Urothelium cell line (cell line): ENCODE measurements at regions not wholly inside any gene's neighbourhood (a gene's known extent, or its start where the extent isn't known, plus 50 kb on each side); places are given as distances from the start of the nearest gene placed in this dataset.

ENCODE experiments used
- DNase-seq: peaks from one replicate; pipeline ENCODE4 v3.0.0; 2011; ENCODE audit warnings: low spot score, mixed read lengths
- FAIRE-seq: peaks from 2 replicates; lab custom pipeline; 2011; peaks lifted over from hg19 to GRCh38; lab: Jason Lieb, UNC

DNA sequence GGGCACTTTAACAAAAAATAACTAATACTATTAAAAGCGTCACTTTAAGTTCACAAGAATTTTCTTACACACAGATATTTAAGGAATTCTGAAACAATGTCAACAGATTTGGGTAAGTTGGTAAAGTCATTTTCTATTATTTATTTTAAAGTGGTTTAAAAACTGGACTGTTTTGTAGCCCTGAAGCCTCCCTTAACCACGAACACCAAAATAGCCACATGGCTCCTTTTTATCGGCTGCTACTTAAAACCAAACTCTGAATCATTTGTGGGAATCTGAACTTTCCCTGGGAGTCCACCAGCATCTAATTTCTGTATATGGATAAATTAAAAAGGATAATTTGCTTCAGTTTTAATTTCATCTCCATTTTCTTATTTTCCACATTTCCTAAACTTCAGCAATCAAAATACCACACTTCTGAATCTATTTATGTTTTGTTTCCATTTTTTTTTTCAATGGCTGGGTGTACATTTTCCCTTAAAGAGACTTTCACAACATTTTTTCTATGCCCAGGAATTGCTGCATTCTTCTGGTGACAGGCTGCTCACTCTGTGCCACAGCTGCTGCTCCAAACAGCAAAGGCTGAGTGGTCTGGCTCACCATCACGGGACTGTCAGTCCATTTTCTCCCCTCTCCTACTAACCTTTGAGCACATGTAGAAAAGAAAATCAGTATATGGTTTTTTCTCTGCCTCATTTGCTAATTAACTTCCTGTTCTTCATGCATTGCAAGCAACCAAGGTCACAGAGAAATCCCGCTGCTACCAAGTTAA, 255.5 kb upstream of the KCNJ16 start:
- FAIRE-seq (no peak), DNase-seq (no peak)

DNA sequence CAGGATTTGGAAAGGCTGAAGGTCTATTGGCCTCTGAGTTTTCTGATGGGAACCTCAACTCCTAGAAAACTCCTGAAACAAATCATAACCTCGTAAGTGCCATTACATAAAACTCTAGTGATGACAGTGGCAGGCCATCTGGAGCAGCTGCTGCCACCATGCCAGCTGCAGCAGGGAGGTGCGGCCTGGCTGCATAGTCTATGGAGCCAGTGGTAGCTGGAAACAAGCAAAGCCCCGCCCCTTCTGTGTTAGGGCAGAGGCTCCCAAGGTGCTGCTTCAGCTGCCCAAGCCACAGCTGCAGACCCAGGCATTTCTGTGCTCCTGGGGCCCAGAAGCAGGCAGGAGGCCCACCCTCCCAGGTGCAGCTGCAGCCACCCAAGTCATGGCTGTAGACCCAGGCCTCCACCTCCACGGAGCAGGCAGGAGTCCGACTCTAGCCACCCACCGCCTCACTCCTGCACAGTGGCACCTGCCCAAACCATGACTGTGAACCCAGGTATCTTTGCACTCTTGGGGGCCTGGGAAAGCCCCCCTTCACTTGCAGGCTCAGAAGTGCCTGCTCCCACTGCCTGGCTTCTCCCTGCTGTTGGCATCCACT, 254.1 kb upstream of the KCNJ16 start:
- FAIRE-seq (no peak), DNase-seq (no peak)

DNA sequence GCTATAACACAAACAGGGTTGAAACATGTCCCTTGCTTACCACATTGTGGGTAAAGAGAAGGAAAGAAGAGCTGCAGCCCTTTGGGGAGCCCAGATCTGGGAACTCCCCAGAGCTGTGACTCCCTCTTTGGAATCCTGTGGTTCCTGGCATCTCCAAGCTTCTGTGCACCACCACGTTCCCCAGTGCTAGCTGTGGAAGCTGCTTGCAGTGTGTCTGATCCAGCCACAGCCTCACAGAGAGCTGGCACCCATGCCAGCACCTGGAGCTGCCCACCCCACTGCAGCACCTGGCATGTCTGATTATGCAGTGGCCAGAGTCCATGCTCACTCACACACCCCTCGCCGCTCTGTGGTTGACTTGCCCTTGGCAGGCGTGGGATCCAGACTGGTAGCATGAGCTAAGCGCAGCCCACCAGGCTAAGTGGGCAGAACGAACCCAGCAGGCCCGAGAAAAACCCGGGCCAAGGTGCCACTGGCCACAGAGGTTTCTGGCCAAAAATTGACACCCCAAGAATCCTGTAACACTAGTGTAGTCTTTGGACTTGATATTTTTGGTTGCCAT, 252.6 kb upstream of the KCNJ16 start:
- no peak for FAIRE-seq
- DNase-seq: no peak

DNA sequence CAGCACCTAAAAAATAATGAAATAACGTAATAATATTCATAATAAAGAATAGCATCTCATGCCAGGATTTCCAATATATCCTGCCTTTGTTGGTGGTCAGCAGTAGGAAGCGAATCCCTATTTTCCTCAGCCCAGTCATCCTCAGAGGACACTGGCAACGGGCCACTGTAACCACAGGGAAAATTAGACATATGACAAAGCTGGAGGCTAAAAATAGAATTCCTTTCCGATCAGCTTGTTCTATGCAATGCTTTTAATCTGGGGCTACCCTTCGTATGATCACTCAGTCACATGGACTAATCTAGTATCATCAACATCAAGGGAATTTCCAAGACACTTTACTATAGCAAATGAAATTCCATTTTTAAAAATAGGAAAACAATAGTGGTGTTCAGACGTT, 246.9 kb upstream of the KCNJ16 start:
- DNase-seq: peak; percentile 27
- no peak for FAIRE-seq

DNA sequence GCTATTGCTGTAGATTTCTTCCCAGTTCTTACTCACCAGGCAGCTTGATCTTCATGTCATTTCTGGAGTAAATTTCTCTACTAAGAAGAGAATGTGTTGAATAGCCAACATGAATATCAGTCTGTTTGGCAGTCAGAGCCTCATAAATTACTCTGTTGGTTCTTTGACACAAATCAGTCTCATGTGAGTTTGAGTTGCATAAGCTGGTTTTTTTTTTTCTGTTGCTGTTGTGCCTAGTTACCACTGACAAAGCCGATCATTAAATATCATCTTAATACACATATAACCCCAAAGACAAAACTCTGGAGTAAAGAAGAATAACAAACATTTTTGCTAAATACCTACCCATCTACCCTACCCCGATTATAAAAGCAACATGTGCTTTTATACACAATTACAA, 240.5 kb upstream of the KCNJ16 start:
- FAIRE-seq: no peak

DNA sequence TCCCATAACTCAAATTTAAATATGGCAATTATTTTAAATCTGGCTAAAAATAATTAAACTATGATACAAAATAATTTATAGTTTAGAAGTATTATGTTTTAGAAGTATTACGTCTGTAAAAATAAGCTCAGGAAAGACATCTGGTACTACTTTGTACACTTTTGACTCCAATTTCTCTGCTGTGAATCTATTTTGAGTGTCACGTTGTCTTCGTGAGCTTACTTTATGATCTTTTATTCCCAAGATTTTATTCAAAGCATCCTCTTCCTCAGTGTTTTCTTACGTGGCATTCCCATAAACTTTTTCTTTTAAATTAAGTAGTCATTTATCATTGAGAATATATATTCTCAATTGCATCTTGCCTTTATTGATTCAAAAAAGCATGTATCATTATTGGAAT, 223.3 kb upstream of the KCNJ16 start:
- FAIRE-seq (no peak), DNase-seq (no peak)

More for the DNA sequence above, 240.5 kb upstream of the KCNJ16 start:
- DNase-seq: no peak

DNA sequence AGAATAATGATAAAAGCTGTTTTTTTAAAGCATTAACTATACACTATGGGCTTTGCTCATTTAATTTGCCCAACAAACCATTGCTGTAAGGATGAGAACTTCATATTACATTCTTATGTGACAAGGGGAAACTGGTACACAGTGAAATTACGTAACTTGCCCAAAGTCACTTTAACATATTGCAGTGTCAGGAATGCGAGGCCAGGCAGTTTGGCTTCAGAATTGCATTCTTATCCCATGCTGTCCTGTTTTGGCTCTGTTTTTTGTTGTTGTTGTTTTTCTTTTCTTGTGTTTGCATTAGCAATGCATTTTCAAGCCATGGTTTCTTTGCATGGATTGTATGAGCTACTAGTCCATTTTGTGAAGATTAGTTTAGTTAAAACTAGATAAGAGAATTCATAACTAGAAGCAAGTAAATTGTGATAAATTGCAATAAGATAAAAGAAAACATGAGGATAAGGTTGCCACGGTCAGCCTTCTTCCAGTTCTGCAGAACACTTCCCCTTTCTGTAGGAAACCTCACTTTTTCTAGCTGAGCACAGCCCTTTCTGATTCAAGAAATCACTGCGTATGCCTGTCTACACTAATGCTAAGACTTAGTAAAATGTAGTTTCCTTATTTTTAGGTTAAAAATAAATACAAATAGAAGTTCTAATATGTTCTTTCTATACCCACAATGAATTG, 221.3 kb upstream of the KCNJ16 start:
- FAIRE-seq (no peak), DNase-seq (no peak)

DNA sequence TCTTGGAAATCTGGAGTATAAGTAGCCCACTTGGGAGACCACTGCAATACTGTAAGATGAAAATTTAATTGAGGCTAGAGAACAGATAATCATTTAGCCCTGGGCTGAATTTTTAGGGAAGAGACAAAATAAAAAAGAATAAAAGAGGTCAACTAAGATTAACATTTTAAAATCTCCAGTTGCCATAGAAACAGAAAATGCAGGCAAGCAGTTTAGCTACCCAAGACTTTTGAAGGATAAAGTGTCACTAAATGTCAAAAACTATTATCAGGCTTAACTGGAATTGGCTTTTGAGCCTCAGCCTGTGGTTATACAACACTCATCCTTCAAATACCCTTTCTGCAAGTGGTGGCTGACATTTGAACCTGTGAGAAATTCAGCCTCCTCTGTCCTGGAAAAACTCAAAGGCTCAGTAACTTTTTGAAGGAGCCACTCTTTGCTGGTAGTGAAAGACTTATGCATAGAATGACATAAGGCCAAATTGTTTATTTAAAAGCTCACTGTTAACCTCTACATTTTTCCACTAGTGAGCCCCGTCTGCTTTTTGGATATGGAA, 220.7 kb upstream of the KCNJ16 start:
- FAIRE-seq (no peak), DNase-seq (no peak)

DNA sequence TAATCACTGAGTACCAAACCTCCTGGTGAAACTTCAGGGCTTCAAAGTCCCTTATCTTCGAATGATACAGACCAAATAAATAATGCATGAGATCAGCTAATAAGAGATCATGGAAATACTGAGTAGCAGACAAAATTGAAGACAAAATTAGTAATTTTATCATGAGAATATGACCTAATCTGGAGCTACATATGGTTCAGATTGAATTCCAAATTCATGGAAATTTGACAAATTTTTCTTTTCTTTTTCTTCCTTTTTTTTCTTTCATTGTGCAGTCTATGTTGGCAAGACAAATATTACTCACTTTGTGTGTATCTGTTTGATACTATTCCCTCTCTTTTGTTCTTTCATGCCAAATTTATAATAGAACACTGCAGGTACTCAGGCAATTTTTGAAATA, 218.1 kb upstream of the KCNJ16 start:
- DNase-seq (no peak), FAIRE-seq (no peak)

DNA sequence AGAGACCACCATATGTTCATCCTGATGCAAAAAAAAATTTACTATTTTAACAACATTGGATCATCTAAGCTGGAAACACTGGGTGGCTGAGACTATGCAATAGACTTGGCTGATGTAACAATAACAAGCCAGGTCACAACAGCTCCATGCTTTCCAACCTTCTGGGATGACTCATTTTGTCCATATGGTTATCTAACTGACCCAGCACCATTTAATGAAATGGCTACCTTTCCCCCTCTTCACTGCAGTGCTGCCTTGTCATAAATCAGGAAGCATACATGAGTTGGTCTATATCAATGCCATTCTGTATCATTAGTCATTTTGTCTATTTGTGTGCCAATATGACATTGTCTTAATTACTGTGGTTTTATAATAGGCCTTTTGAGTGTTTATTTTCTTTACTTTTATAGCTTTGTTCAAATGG, 217.6 kb upstream of the KCNJ16 start:
- DNase-seq (peak; percentile 30), FAIRE-seq (no peak)

DNA sequence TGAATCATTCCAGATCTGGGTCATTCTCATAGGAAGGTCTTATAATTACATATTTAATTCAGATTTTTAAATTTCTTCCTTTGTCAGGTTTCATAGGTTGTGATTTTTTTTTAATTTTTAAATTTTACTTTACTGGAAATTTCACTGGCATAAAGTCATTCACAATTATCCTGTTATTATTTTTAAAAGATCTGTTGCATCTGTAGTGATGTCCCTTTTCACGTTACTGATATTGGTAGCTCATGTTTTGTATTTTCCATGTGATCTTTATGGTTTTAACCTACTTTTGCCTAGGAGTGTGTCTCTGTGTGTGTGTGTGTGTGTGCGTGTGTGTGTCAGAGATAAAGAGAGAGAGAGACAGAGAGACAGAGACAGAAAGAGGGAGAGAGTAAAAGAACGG, 216.6 kb upstream of the KCNJ16 start:
- DNase-seq: no peak
- no peak for FAIRE-seq

DNA sequence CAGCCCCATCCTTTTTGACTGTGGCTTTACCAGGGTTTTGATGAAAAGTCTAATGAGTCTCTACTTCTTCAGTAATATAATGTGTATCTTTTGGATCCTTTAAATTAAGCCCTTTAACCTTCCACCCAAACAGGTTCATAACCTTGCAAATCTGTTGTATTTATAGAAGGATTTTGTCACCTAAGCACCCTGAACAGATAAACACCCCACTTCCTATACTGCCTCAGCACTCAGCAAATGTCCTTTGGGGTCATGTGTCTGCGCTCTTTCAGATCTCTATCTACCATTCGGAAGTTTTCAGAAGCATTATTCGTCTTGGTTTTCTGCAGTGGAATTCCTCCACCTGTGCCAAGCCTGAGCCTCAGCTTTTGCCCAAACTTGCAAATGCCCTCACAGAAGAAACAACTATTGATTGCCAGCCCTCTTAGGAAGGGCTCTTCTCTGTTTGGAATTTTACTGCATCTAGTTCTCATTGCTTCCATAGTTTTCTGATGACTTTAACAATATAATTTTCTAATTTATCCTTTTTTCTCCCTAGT, 214.8 kb upstream of the KCNJ16 start:
- FAIRE-seq: no peak

DNA sequence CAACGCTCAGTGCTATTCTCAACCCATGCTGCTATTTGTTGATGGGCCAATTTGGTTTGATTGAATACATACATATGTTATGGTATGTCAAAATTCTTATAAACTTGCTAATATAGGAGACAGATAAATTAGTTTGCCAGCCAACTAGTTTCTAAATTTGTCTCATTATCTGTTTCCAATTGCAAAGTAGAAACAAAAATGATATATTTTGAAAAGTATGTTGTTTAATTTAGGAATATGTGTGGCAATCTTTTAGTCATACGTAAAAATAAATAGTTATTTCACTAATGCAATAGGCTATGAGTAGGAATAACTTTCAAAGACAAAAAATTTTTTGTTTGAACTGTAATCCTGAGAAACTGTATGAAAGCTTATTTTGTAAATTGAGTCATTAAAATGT, 210.6 kb upstream of the KCNJ16 start:
- DNase-seq: no peak
- no peak for FAIRE-seq

More for the DNA sequence above, 214.8 kb upstream of the KCNJ16 start:
- no peak for DNase-seq

DNA sequence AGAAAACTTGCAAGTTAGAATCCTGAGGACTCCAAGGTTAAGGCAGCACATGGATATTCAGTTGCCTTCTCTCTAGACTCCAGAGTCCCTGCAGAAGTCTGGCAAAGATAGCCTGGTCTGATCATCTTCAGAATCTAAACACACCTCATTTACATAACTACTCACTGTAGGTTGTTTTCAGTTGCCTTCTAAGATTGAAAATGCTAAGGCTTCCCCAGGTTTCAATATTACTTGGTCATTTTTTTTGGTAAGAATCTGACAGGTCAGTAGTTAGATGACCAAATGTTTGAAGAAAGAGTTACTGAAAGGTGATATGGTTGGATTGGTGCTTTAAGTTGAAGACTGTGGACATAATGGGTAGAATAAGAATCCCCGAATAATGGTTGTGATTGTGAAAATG, 205.4 kb upstream of the KCNJ16 start:
- DNase-seq (no peak), FAIRE-seq (peak; percentile 50)

DNA sequence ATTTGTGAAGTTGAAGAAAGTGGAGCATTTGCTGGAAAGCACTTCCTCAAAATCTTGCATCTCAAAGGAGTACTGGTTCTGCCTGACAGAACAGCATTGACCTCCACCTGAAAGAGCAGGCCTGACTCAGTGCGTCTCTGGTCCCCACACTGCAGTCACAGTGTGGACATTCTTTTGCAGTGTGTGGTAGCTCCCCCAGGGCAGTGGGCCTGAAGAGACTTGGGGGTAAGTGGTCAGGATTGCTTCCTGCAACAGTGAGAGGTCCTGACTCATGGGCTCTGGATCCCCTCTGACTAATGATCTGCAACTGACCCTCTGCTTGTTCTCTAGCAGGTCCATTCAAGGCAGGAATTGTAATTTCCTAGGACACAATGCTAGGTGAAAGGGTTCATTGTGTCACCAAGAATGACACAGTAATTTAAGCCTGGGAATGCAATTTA, 204.9 kb upstream of the KCNJ16 start:
- FAIRE-seq (peak; percentile 27), DNase-seq (peak; percentile 17)

DNA sequence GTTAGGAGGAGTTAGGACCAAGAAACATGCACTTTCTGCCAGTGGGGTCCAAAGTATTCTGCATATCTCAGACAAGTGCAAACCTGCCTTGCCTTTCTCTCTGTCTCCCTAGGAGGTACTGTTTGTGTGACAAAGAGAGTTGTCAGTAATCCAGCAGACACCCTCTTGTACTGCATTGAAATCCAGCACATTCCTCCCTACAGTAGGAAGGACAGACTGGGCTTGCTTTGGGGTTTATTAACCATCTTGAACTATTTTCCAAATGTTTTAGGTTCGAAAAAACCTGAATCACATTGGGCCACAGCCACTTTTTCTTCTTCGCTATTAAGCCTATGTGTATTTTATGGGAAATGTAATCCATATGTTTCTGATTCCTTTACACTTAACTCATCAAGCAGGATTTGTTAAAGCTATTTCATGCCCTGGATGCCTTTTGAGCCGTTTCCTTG, 204.2 kb upstream of the KCNJ16 start:
- DNase-seq: no peak
- no peak for FAIRE-seq

DNA sequence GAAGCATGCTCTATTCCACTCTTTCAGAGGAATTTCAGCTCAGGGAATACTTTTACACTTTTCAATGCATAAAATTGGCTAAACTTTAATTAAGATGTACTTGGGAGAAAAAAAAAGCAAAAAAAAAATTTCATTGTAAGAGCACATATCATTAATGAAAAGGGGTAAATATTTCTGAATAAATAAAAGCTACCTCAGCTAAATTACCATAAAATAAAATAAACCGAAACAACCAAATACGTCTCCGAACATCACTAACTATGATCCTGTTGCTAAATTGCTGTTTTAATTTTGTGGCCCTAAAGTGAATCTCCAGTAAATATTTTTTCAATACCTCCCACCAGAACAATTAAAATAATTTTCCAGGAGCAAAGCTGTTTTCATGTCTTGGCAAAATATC, 203.7 kb upstream of the KCNJ16 start:
- DNase-seq (no peak), FAIRE-seq (no peak)

DNA sequence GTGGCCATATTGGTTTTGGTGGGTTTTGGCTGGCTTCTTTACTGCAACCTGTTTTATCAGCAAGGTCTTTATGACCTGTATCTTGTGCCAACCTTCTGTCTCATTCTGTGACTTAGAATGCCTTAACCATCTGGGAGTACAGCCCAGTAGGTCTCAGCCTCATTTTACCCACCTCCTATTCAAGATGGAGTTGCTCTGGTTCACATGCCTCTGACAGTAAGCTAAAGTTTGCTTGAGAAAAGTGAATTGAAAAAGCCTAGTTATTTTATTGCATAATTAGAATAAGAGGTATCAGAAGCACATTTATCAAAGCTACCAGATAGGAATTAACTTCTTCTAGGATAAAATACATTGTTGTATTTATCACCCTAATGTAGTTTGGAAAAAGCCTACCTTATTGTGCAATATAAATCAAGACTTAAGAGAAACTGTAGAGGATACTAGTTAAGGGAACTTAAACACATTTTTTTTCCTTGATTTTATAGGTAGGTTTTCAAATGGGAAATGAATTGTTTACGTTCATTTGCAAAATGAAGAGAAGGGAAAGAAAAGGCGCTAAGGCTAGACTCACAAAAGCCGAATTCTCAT, 202.3 kb upstream of the KCNJ16 start:
- no peak for FAIRE-seq
- no peak for DNase-seq

DNA sequence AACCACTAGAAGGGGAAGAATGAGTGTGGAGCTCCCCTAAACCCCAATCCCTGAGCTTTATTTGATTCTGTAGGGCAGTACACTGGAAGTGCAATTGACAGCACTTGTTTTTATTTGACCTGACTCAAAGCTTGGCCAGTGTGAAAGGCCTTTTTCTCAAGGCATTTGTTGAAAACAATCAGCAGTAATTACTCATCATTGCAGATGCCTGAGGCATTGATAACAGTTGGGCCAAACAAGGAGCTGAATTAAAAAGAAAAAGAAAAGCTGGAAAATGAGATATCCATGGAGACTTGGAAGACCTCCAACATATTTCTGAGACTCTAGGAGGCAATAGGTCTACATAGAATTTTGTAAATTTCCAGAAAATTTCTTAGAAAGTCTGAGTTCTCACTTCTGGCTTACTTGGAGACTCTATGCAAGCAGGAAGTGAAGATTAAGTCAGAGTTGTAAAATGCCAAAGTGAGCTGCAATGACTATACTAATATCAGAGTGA, 200.8 kb upstream of the KCNJ16 start:
- DNase-seq: no peak
- FAIRE-seq: no peak

DNA sequence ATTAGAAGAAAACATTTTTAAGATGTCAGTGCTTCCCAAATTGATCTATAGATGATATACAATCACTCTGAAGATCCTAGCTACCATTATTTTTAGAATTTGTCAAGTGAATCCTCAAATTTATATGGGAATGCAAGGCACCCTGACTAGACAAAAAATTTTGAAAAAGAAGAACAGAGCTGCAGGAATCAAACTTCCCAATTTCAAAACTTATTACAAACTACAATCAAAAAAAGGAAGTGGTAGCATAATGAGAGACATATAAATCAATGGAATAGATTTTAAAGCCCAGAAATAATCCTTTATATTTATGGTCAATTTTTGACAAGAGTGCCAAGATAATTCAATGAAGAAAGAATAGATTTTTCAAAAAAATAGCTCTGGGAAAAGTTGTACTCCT, 198.3 kb upstream of the KCNJ16 start:
- DNase-seq: no peak
- no peak for FAIRE-seq
